ENCODE measurements at regions not wholly inside any gene's neighbourhood (a gene's known extent, or its start where the extent isn't known, plus 50 kb on each side); places are given as distances from the start of the nearest gene placed in this dataset.
A peak's percentile ranks its signal among the peaks of the same experiment; 100 is the strongest.

DNA sequence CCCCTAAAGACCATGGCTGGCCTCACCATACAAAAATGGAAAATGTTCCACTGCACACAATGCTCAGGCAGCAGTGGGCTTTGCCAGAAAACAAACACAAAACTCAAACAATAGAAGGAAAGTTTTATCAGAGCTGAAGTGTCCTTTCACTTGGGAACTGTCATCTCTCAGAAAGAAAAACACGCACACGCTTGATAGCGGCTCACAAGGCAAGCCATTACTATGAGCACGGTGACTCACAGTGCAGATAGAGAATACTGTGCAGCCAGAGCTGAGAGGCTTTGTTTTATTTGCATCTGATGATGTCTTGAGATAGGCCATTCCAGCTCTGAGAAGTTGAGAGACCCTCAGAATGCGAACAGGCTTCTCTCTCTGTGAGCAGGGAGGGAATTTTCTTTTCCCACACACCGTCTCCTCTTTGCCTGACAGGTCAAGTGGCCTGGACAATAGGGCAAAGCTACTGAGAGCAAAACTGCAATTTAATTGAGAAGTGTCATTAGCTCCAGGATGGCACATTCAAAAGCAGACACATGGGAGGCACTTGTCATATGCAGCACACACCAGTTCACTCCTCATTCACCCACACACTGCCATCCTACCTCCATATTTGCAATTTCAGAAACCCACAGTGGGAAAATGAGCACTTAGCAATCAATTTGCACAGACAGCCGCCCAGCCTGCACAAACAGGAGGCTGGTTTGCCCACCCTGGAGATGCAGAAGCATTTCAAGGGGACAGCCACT is 236.6 kb downstream of the SS18 start:
- no peak overlapping the region for H3K4me2 ChIP-seq (ENCODE audit: insufficient read depth, low read length)
- intact Hi-C loops (cut with micrococcal nuclease) (no loop called here), dilution Hi-C loops (cut with MboI; ENCODE audit: extremely low pct_ligation_motif_present, low sequenced_read_pairs) (no loop called here)
- no peaks in the 10 kb centered on the region for H4K20me1 ChIP-seq (replicated peaks; ENCODE audit: control insufficient read depth, extremely low read depth, insufficient read depth, low read length)
- no peak overlapping the region for H3K9ac ChIP-seq (replicated peaks; ENCODE audit: extremely low read depth, insufficient read depth, low read length)
- no peak overlapping the region for H2AFZ ChIP-seq (ENCODE audit: low read depth, low read length)
- H3K36me3 ChIP-seq (ENCODE audit: control insufficient read depth in 2 of 2, extremely low read depth in 1 of 2, insufficient read depth in 2 of 2, low read length in 2 of 2) = no peaks in the 10 kb centered on the region
- H3K4me3 ChIP-seq (replicated peaks in 1 of 3; ENCODE audit: insufficient read depth in 1 of 3, low read depth in 1 of 3, low read length in 3 of 3) = no peak overlapping the region
- no peaks in the 10 kb centered on the region for H3K9me3 ChIP-seq (replicated peaks; ENCODE audit: control insufficient read depth, insufficient read depth, low read length)
- CTCF ChIA-PET = interaction anchor here (1.2 kb wide), 1 partner anchor 10 kb away, joined by 3 read pairs; no protein-coding TSS in a partner anchor
- no peak overlapping the region for H3K27ac ChIP-seq (ENCODE audit: insufficient read depth, low read depth, low read length)
- POLR2A ChIA-PET = no interaction called here
- no TSS peak for BruUV-seq (replicated peaks)
- no peak for FAIRE-seq
- DNase-seq (ENCODE audit: low read depth, low spot score) = peak; percentile 47
- no peak for TF ChIP-seq FOS (IDR thresholded peaks at IDR 0.05; ENCODE audit: borderline replicate concordance, insufficient read depth, low read length)
- no peak for TF ChIP-seq EZH2 (IDR thresholded peaks at IDR 0.05; ENCODE audit: borderline replicate concordance, low read depth, low read length, severe bottlenecking)
- TF ChIP-seq GATA2 (IDR thresholded peaks at IDR 0.05; ENCODE audit: insufficient read depth, insufficient read length, low read depth, low read length) = no peak
- TF ChIP-seq MYC (IDR thresholded peaks at IDR 0.05; ENCODE audit: low read depth, low read length) = no peak
- TF ChIP-seq, protein P1, sequence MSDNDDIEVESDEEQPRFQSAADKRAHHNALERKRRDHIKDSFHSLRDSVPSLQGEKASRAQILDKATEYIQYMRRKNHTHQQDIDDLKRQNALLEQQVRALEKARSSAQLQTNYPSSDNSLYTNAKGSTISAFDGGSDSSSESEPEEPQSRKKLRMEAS (IDR thresholded peaks at IDR 0.05; ENCODE audit: insufficient read depth, insufficient read length) = no peak
- TF ChIP-seq POLR2AphosphoS5 (IDR thresholded peaks at IDR 0.05; ENCODE audit: insufficient read depth, low read depth, low read length) = no peak
- TF ChIP-seq, protein P2, sequence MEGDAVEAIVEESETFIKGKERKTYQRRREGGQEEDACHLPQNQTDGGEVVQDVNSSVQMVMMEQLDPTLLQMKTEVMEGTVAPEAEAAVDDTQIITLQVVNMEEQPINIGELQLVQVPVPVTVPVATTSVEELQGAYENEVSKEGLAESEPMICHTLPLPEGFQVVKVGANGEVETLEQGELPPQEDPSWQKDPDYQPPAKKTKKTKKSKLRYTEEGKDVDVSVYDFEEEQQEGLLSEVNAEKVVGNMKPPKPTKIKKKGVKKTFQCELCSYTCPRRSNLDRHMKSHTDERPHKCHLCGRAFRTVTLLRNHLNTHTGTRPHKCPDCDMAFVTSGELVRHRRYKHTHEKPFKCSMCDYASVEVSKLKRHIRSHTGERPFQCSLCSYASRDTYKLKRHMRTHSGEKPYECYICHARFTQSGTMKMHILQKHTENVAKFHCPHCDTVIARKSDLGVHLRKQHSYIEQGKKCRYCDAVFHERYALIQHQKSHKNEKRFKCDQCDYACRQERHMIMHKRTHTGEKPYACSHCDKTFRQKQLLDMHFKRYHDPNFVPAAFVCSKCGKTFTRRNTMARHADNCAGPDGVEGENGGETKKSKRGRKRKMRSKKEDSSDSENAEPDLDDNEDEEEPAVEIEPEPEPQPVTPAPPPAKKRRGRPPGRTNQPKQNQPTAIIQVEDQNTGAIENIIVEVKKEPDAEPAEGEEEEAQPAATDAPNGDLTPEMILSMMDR (IDR thresholded peaks at IDR 0.05; ENCODE audit: extremely low read depth in 1 of 2, insufficient read depth in 1 of 2, low read depth in 1 of 2, low read length in 2 of 2) = no peak
- TF ChIP-seq POLR2A (IDR thresholded peaks at IDR 0.05; ENCODE audit: low read depth, low read length) = no peak
- no peak for TF ChIP-seq JUN (IDR thresholded peaks at IDR 0.05; ENCODE audit: borderline replicate concordance, insufficient read depth, insufficient read length, low read depth)
- H3K9me1 ChIP-seq (replicated peaks; ENCODE audit: control insufficient read depth, extremely low read depth, insufficient read depth, low read length) = no peaks in the 10 kb centered on the region
- H3K4me1 ChIP-seq (ENCODE audit: control insufficient read depth, extremely low read depth, insufficient read depth, low read length) = no peaks in the 10 kb centered on the region
- no peaks in the 10 kb centered on the region for H3K79me2 ChIP-seq (ENCODE audit: control insufficient read depth, insufficient read depth, low read length)
- peaks cover 2 to 3% of the 10 kb centered on the region in 2 experiments for H3K27me3 ChIP-seq (ENCODE audit: control insufficient read depth in 2 of 2, insufficient read depth in 2 of 2, low read length in 2 of 2)
